Uterus (tissue), 2 donors: ENCODE measurements at regions not wholly inside any gene's neighbourhood (a gene's known extent, or its start where the extent isn't known, plus 50 kb on each side); places are given as distances from the start of the nearest gene placed in this dataset.
"Not testable (repeated sequence)": the region's sequence is repeated elsewhere in the genome, so short reads cannot be mapped to it uniquely, and the experiment has no call there.

Experiments used
- CTCF ChIP-seq, 4 experiments: fragments of 200-600 bp in 2 of 4; fragments of 450-650 bp in 2 of 4; sonication (generic) in 2 of 4; IDR thresholded peaks; one replicate each; pipeline ENCODE4 v1.5.1; 2016 to 2019; ENCODE audit warnings: antibody characterized with exemption in 4 of 4, mild to moderate bottlenecking in 2 of 4, moderate library complexity in 1 of 4
- POLR2A ChIP-seq, 2 donors: fragments of 450-650 bp; IDR thresholded peaks; one replicate each; pipeline ENCODE4 v1.6.1; 2016; ENCODE audit warnings: antibody characterized with exemption in 2 of 2, mild to moderate bottlenecking in 1 of 2, moderate library complexity in 1 of 2

- TF ChIP-seq POLR2A, CTCF (IDR thresholded peaks at IDR 0.05): not testable (repeated sequence)
These were observed 367.0 kb upstream of the SGCG start for GRCh38 chr13:22813531-22814377.
